ENCODE measurements at regions not wholly inside any gene's neighbourhood (a gene's known extent, or its start where the extent isn't known, plus 50 kb on each side); places are given as distances from the start of the nearest gene placed in this dataset.

- TF ChIP-seq OSR2 (tag by site-specific recombination; IDR thresholded peaks at IDR 0.05), result no peak
- TF ChIP-seq PRDM10 (tag by site-specific recombination; IDR thresholded peaks at IDR 0.05), result no peak
- TF ChIP-seq ZNF324 (tag by site-specific recombination; IDR thresholded peaks at IDR 0.05), result no peak
- TF ChIP-seq WT1 (tag by site-specific recombination; IDR thresholded peaks at IDR 0.05), result no peak
- TF ChIP-seq ZBTB20 (tag by site-specific recombination; IDR thresholded peaks at IDR 0.05), result no peak
- TF ChIP-seq ZNF2 (tag by site-specific recombination; IDR thresholded peaks at IDR 0.05), result no peak
- TF ChIP-seq MZF1 (tag by site-specific recombination; IDR thresholded peaks at IDR 0.05; ENCODE audit: borderline replicate concordance), result no peak
- no peak for TF ChIP-seq ZNF600 (tag by site-specific recombination; IDR thresholded peaks at IDR 0.05)
- no peak for TF ChIP-seq ZNF426 (tag by site-specific recombination; IDR thresholded peaks at IDR 0.05)
- no peak for TF ChIP-seq ZNF311 (tag by site-specific recombination; IDR thresholded peaks at IDR 0.05; ENCODE audit: borderline replicate concordance)
- no peak for TF ChIP-seq SALL2 (tag by site-specific recombination; IDR thresholded peaks at IDR 0.05; ENCODE audit: borderline replicate concordance)
- no peak for TF ChIP-seq ZNF596 (tag by site-specific recombination; IDR thresholded peaks at IDR 0.05)
- no peak for TF ChIP-seq ZNF37A (tag by site-specific recombination; IDR thresholded peaks at IDR 0.05)
- ChIA-PET POLR2A (no interaction called here), CTCF (interaction anchor here (1.0 to 1.3 kb wide), 3 partner anchors 19 to 116 kb away, joined by 3 to 4 read pairs (median 3); no protein-coding TSS in a partner anchor)
- Histone ChIP-seq H3K4me3 (ENCODE audit: low read depth, low read length) (no peak overlapping the region), H3K9me3 (ENCODE audit: control insufficient read depth, insufficient read depth, low read depth, low read length) (no peaks in the 10 kb centered on the region), H3K27ac (ENCODE audit: extremely low read depth, low read depth, low read length) (no peak overlapping the region), H3K36me3 (ENCODE audit: control insufficient read depth in 2 of 2, insufficient read depth in 1 of 2, low read length in 2 of 2) (peaks cover 7 to 10% of the 10 kb centered on the region in 2 experiments; a peak in 2 of 3 replicates), H3K4me1 (ENCODE audit: control insufficient read depth, insufficient read depth, low read length) (no peaks in the 10 kb centered on the region)
Observed at GRCh38 chr20:3334156-3334943, 73.1 kb downstream of the DNAAF9 start.

GRCh38 chr20:3330046-3330741 lies 77.3 kb downstream of the DNAAF9 start:
- Histone ChIP-seq H3K36me3 (ENCODE audit: control insufficient read depth in 2 of 2, insufficient read depth in 1 of 2, low read length in 2 of 2) (peaks cover 8 to 10% of the 10 kb centered on the region in 2 experiments; a peak in 2 of 3 replicates), H3K9me3 (ENCODE audit: control insufficient read depth, insufficient read depth, low read depth, low read length) (no peaks in the 10 kb centered on the region), H3K4me3 (ENCODE audit: low read depth, low read length) (no peak overlapping the region), H3K27ac (ENCODE audit: extremely low read depth, low read depth, low read length) (no peak overlapping the region), H3K4me1 (ENCODE audit: control insufficient read depth, insufficient read depth, low read length) (no peaks in the 10 kb centered on the region)
- TF ChIP-seq MZF1 (tag by site-specific recombination; IDR thresholded peaks at IDR 0.05; ENCODE audit: borderline replicate concordance) (no peak), ZNF623 (tag by site-specific recombination; IDR thresholded peaks at IDR 0.05) (no peak)
- POLR2A ChIA-PET, result no interaction called here
- CTCF ChIA-PET, result interaction anchor here (0.6 to 1.4 kb wide), 5 partner anchors 12 to 277 kb away, joined by 3 to 5 read pairs (median 4); no protein-coding TSS in a partner anchor

- POLR2A ChIA-PET, result no interaction called here
- CTCF ChIA-PET, result interaction anchor here (1.3 kb wide), 1 partner anchor 12 kb away, joined by 7 read pairs; no protein-coding TSS in a partner anchor
- Histone ChIP-seq H3K27ac (ENCODE audit: extremely low read depth, low read depth, low read length) (no peak overlapping the region), H3K36me3 (ENCODE audit: control insufficient read depth in 2 of 2, insufficient read depth in 1 of 2, low read length in 2 of 2) (peaks cover 10 to 17% of the 10 kb centered on the region in 2 experiments; a peak in 2 of 3 replicates), H3K9me3 (ENCODE audit: control insufficient read depth, insufficient read depth, low read depth, low read length) (no peaks in the 10 kb centered on the region), H3K4me3 (ENCODE audit: low read depth, low read length) (no peak overlapping the region), H3K4me1 (ENCODE audit: control insufficient read depth, insufficient read depth, low read length) (no peaks in the 10 kb centered on the region)
- no peak for TF ChIP-seq ZBTB1 (tag by site-specific recombination; IDR thresholded peaks at IDR 0.05)
- TF ChIP-seq SP7 (tag by site-specific recombination; IDR thresholded peaks at IDR 0.05), result no peak
- no peak for TF ChIP-seq ZNF311 (tag by site-specific recombination; IDR thresholded peaks at IDR 0.05; ENCODE audit: borderline replicate concordance)
- no peak for TF ChIP-seq ZNF621 (tag by site-specific recombination; IDR thresholded peaks at IDR 0.05)
- no peak for TF ChIP-seq ZNF114 (tag by site-specific recombination; IDR thresholded peaks at IDR 0.05)
- no peak for TF ChIP-seq ZNF639 (tag by site-specific recombination; IDR thresholded peaks at IDR 0.05)
Observed at GRCh38 chr20:3328501-3328900, 79.0 kb downstream of the DNAAF9 start.
